Right lobe of liver (tissue), 4 donors: ENCODE measurements at regions not wholly inside any gene's neighbourhood (a gene's known extent, or its start where the extent isn't known, plus 50 kb on each side); places are given as distances from the start of the nearest gene placed in this dataset.

Experiments used
- POLR2A ChIP-seq: fragments of 450-650 bp; IDR thresholded peaks from one replicate; pipeline ENCODE4 v1.6.1; 2017; ENCODE audit warnings: antibody characterized with exemption, mild to moderate bottlenecking
- TF ChIP-seq, protein P1 (sequence below), 4 donors: fragments of 200-600 bp in 3 of 4; fragments of 450-650 bp in 1 of 4; IDR thresholded peaks; one replicate each; pipeline versions ENCODE4 v1.5.1 to v1.8.0; 2016 to 2022; ENCODE audit warnings: antibody characterized with exemption in 4 of 4, mild to moderate bottlenecking in 2 of 4
- donor health status: DM: no; HTN: no; CAD: no.
- donor health status: DM: no; HTN: no; CAD: no.
- donor health status: DM: no; HTN: yes; CAD: no.

DNA sequence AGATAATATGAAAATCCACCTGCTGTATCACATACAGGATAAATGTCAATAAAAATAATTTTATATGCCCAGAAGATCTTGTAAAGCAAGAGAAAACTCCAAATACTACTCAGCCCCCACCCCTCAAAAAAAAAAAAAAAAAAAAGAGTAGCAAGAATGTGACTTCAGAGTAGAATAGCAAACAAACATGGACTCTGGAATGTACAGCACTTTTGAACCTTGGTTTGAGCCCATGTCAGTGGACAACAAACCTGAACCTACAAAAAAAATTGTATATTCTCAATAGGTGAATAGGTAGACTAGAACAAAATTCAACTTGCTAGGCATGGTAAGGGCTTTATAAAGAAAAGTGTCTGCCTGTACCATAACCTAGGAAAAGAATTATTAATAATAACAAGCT is 428.0 kb downstream of the SLITRK6 start:
- TF ChIP-seq, protein P1, sequence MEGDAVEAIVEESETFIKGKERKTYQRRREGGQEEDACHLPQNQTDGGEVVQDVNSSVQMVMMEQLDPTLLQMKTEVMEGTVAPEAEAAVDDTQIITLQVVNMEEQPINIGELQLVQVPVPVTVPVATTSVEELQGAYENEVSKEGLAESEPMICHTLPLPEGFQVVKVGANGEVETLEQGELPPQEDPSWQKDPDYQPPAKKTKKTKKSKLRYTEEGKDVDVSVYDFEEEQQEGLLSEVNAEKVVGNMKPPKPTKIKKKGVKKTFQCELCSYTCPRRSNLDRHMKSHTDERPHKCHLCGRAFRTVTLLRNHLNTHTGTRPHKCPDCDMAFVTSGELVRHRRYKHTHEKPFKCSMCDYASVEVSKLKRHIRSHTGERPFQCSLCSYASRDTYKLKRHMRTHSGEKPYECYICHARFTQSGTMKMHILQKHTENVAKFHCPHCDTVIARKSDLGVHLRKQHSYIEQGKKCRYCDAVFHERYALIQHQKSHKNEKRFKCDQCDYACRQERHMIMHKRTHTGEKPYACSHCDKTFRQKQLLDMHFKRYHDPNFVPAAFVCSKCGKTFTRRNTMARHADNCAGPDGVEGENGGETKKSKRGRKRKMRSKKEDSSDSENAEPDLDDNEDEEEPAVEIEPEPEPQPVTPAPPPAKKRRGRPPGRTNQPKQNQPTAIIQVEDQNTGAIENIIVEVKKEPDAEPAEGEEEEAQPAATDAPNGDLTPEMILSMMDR (IDR thresholded peaks at IDR 0.05) = no peak
- no peak for TF ChIP-seq POLR2A
